ENCODE measurements at regions not wholly inside any gene's neighbourhood (a gene's known extent, or its start where the extent isn't known, plus 50 kb on each side); places are given as distances from the start of the nearest gene placed in this dataset.

- TF ChIP-seq REST (IDR thresholded peaks at IDR 0.05; ENCODE audit: unreplicated experiment) (no peak), EZH2 (IDR thresholded peaks at IDR 0.05; ENCODE audit: low read depth, unreplicated experiment) (no peak), CREB1 (CRISPR knock-in tag; IDR thresholded peaks at IDR 0.05; ENCODE audit: low read depth) (no peak), CTCF (conservative IDR thresholded peaks at IDR 0.05; ENCODE audit: low read depth in 2 of 2) (no peak), POLR2AphosphoS5 (IDR thresholded peaks at IDR 0.05; ENCODE audit: low read depth) (no peak), EZH2phosphoT487 (IDR thresholded peaks at IDR 0.05; ENCODE audit: unreplicated experiment) (no peak), ZNF114 (CRISPR knock-in tag; IDR thresholded peaks at IDR 0.05) (no peak)
These were observed 431.0 kb upstream of the SLC30A5 start for GRCh38 chr5:68662804-68663307.

Measured in GM23338 (cell line).